Breast epithelium (tissue), 4 donors: ENCODE measurements at regions not wholly inside any gene's neighbourhood (a gene's known extent, or its start where the extent isn't known, plus 50 kb on each side); places are given as distances from the start of the nearest gene placed in this dataset.

ENCODE experiments used
- DNase-seq, 2 donors: peaks; one replicate each; pipeline ENCODE4 v3.0.0-alpha.2; 2019; ENCODE audit warnings: low spot score in 2 of 2
- H3K27ac ChIP-seq, 2 donors: fragments of 200-600 bp; sonication (generic) in 1 of 2; one replicate each; pipeline ENCODE4 v1.5.1; 2016 to 2019; ENCODE audit warnings: mild to moderate bottlenecking in 1 of 2
- H3K27me3 ChIP-seq, 2 donors: fragments of 200-600 bp; sonication (generic) in 1 of 2; one replicate each; pipeline versions ENCODE4 v1.5.1 to v1.6.0; 2017 to 2019; ENCODE audit warnings: control low read depth in 1 of 2, mild to moderate bottlenecking in 1 of 2
- H3K36me3 ChIP-seq: fragments of 200-600 bp; one replicate; pipeline ENCODE4 v1.5.1; 2019
- H3K4me1 ChIP-seq, 2 donors: fragments of 200-600 bp; sonication (generic); one replicate each; pipeline ENCODE4 v1.5.1; 2016 to 2019; ENCODE audit warnings: control low read depth in 1 of 2
- H3K4me3 ChIP-seq, 3 donors: fragments of 200-600 bp; sonication (generic); 1 replicate in 2 of 3; 2 replicates in 1 of 3; pipeline ENCODE4 v1.5.1; 2016 to 2019; ENCODE audit warnings: mild to moderate bottlenecking in 3 of 3, moderate library complexity in 2 of 3
- H3K9me3 ChIP-seq, 2 donors: fragments of 200-600 bp; sonication (generic) in 1 of 2; one replicate each; pipeline ENCODE4 v1.5.1; 2016 to 2019; ENCODE audit warnings: control low read depth in 1 of 2
- POLR2A ChIP-seq: fragments of 450-650 bp; IDR thresholded peaks from one replicate; pipeline ENCODE4 v1.6.1; 2016; ENCODE audit warnings: antibody characterized with exemption, mild to moderate bottlenecking, moderate library complexity
- POLR2AphosphoS5 ChIP-seq, 3 donors: sonication (generic); formaldehyde crosslinking; IDR thresholded peaks; one replicate each; pipeline ENCODE4 v1.6.1; 2017; ENCODE audit warnings: antibody characterized with exemption in 3 of 3
- intact Hi-C: fragments of 100-400 bp; cut with DNase I; formaldehyde crosslinking; loops from one replicate; pipeline ENCODE4 v1.15.1; 2023; ENCODE audit warnings: low total_unique reads
- TF ChIP-seq, protein P1 (sequence below), 3 donors: fragments of 450-650 bp; IDR thresholded peaks; one replicate each; pipeline ENCODE4 v1.5.1; 2016 to 2017; ENCODE audit warnings: antibody characterized with exemption in 3 of 3, mild to moderate bottlenecking in 3 of 3, moderate library complexity in 3 of 3

DNA sequence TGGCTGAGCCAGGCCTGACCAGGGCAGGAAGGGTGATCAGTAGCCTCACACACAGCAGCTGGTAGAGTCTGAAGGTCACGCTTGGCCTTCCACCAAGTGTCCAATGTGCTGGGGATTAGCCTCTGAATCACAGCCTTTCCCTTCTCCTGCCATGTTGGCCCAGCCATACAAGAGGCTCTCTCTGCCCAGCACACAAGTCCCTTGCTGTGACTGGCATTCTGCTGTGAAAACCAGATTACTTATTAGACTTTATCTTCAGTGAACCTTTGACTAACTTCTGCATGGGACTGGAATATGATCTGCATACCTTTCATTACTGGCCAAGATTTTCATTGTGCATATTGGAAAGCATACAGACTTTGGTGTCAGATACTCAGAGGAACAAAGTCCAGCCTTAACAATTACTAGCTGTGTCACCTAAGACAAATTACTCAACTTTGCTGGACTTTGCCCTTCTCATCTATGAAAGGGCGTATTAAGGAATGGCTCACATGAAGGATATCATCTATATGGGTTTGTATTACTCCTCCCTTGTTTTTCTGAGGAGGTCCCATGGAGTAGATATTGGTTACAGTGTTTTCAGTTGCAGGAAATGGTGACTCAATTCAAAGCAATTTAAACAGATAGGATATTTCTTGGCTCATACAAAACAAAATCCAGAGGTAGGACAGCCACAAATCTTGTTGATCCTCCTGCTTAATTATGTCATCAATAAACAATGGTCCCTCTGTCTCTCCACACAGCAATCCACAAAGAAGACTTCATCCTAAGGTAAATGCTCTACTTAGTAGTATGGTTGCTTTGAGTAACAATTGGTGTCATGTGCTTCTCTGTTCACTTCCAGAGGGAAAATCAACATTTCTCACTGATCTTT is 99.6 kb downstream of the DYRK2 start:
- no peak overlapping the region for H3K27ac ChIP-seq

DNA sequence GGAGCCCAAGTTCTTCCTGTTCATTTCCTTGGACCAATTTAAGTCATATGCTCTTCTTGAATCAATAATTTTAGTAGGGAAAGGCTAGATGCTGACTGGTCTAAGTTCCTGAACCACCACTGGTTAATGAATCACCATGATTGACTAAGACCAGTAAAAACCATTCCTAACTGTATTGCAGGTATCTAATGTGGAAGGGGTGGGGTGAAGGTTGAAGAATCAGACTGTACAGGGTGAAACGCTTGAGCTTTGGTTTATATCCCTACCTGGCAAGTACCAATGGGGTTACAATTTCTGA is 100.1 kb downstream of the DYRK2 start:
- no peaks in the 10 kb centered on the region for H3K36me3 ChIP-seq
- no peaks in the 10 kb centered on the region for H3K27me3 ChIP-seq
- TF ChIP-seq POLR2A, result no peak
- TF ChIP-seq, protein P1, sequence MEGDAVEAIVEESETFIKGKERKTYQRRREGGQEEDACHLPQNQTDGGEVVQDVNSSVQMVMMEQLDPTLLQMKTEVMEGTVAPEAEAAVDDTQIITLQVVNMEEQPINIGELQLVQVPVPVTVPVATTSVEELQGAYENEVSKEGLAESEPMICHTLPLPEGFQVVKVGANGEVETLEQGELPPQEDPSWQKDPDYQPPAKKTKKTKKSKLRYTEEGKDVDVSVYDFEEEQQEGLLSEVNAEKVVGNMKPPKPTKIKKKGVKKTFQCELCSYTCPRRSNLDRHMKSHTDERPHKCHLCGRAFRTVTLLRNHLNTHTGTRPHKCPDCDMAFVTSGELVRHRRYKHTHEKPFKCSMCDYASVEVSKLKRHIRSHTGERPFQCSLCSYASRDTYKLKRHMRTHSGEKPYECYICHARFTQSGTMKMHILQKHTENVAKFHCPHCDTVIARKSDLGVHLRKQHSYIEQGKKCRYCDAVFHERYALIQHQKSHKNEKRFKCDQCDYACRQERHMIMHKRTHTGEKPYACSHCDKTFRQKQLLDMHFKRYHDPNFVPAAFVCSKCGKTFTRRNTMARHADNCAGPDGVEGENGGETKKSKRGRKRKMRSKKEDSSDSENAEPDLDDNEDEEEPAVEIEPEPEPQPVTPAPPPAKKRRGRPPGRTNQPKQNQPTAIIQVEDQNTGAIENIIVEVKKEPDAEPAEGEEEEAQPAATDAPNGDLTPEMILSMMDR (IDR thresholded peaks at IDR 0.05), result no peak
- TF ChIP-seq POLR2AphosphoS5 (IDR thresholded peaks at IDR 0.05), result no peak
- H3K4me3 ChIP-seq, result no peak overlapping the region
- DNase-seq, result no peak
- intact Hi-C loops, result no loop called here
- no peak overlapping the region for H3K27ac ChIP-seq
- H3K9me3 ChIP-seq, result no peaks in the 10 kb centered on the region
- no peaks in the 10 kb centered on the region for H3K4me1 ChIP-seq

More for the DNA sequence above, 99.6 kb downstream of the DYRK2 start:
- no peaks in the 10 kb centered on the region for H3K27me3 ChIP-seq
- no peaks in the 10 kb centered on the region for H3K9me3 ChIP-seq
- no peaks in the 10 kb centered on the region for H3K36me3 ChIP-seq
- no peak for DNase-seq
- no peaks in the 10 kb centered on the region for H3K4me1 ChIP-seq
- no peak for TF ChIP-seq POLR2A
- TF ChIP-seq, protein P1 (IDR thresholded peaks at IDR 0.05), result no peak
- no peak for TF ChIP-seq POLR2AphosphoS5 (IDR thresholded peaks at IDR 0.05)
- intact Hi-C loops, result no loop called here
- H3K4me3 ChIP-seq, result no peak overlapping the region

DNA sequence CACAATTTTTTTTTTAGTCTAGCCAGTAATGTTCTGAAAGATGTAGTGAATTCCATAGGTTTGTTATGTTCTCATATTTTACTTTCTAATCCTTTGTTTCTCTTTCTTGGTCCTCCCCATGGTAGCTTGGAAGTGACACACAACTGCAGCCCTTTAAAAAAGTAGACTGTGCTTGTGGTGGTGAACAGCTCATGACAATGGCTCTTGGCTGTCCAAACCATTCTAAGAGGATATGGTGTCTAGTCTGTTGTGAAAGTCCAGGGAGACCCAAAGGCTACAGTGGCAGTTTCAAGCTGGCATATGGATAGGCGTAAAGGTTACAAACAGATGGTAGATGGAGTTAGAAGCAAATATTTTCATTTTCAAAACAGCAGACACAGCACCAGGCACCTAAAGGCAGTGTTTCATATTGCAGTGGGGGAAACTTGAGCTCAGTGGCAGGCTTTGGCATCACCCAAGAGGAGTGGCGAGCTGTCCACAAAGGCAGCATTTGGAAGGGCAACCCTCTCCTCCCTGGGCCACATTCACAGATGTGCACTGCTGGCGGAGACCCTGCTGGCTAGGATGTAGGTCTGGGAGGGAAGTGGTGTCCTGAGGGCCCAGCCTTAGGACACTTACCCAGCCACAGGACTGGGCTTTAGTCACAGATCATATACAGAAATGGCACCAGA is 102.1 kb downstream of the DYRK2 start:
- intact Hi-C loops, result no loop called here
- Histone ChIP-seq H3K9me3 (no peaks in the 10 kb centered on the region), H3K4me1 (no peaks in the 10 kb centered on the region), H3K27ac (no peak overlapping the region), H3K36me3 (no peaks in the 10 kb centered on the region), H3K27me3 (no peaks in the 10 kb centered on the region), H3K4me3 (no peak overlapping the region)
- DNase-seq, result no peak
- no peak for TF ChIP-seq POLR2AphosphoS5 (IDR thresholded peaks at IDR 0.05)

DNA sequence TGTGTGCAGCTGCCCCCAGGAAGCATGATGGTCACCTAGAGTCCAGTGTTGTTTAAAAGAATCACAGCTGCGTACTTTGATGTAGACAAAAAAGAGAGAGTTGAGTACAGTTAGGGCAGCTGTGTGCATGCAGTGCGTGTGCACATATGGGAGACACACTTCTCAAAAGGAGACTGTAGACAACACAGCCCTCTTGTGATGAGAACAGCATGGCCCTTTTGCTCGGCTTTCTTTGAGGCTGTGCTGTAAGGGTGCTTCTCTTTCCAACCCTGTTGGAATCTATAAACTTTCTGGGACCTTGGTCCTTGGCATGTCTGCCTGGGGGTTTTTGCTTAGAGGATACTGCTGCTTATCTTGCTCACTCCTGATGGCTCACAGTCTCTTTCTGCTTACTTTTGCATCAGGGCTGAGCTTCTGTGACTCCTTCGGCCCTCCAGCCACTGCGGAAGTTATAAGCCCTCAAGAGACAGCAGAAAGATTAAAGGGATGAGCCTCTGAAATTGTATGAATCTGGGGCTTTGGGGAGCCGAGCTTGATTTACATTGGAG is 102.9 kb downstream of the DYRK2 start:
- intact Hi-C loops, result no loop called here
- Histone ChIP-seq H3K27ac (no peak overlapping the region), H3K36me3 (no peaks in the 10 kb centered on the region), H3K9me3 (no peaks in the 10 kb centered on the region), H3K27me3 (no peaks in the 10 kb centered on the region), H3K4me3 (no peak overlapping the region), H3K4me1 (no peaks in the 10 kb centered on the region)
- DNase-seq, result no peak
- TF ChIP-seq, protein P1 (IDR thresholded peaks at IDR 0.05), result no peak
- TF ChIP-seq POLR2A (no peak), POLR2AphosphoS5 (IDR thresholded peaks at IDR 0.05) (no peak)

DNA sequence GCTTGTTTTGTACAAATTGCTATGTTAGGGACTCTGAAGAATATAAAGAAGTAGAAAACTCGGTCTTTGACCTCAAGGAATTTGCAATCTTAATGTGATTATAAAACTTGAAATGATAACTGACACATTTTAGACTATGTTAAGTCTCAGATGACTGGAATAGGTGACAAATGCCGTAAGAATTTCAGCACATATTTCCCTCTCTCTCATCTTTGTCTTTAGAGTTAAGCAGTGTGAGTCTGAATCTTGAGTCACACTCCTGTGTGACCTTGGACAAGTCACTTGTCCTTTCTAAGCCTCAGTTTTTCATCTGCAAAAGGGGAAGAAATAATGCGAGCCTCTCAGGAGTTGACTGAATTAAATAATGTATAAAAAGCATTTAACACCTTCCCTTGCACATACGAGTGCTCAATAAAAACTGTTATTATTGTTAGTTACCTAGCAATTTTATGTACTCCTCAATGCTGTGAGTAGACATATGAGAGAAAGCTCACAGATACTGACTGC is 103.7 kb downstream of the DYRK2 start:
- no peaks in the 10 kb centered on the region for H3K4me1 ChIP-seq
- no peak overlapping the region for H3K27ac ChIP-seq
- no peaks in the 10 kb centered on the region for H3K36me3 ChIP-seq
- no peak for DNase-seq
- no peak overlapping the region for H3K4me3 ChIP-seq
- no peaks in the 10 kb centered on the region for H3K9me3 ChIP-seq
- intact Hi-C loops, result no loop called here
- no peaks in the 10 kb centered on the region for H3K27me3 ChIP-seq
- no peak for TF ChIP-seq POLR2A
- TF ChIP-seq, protein P1 (IDR thresholded peaks at IDR 0.05), result no peak
- no peak for TF ChIP-seq POLR2AphosphoS5 (IDR thresholded peaks at IDR 0.05)
